ENCODE measurements at regions not wholly inside any gene's neighbourhood (a gene's known extent, or its start where the extent isn't known, plus 50 kb on each side); places are given as distances from the start of the nearest gene placed in this dataset.

DNA sequence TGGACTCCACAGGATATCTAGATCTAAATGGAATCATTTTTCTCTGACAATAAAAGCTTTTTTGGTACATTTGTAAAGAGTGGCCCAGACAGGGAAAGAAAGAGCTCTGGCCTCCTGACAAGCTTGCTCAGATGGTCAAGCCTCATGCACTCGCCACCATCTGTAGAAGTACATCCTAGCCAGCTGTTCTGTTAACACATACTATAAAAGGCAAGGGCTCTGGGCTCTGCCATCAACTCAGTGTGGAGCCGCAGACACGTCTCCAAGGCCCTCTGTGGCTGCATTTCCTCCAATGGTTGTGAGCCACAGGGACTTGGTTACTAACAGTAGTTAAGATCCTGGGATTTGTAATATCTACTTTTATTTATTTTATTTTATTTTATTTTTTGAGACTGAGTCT, 70.8 kb upstream of the KDM7A start:
- intact Hi-C loops (cut with DNase I), result no loop called here
- no peak for DNase-seq (ENCODE audit: extremely low spot score in 2 of 2)
- no peaks in the 10 kb centered on the region for H3K27me3 ChIP-seq
- no peaks in the 10 kb centered on the region for H3K4me1 ChIP-seq
- no peaks in the 10 kb centered on the region for H3K9me3 ChIP-seq
- H3K4me3 ChIP-seq, result no peak overlapping the region
- H3K27ac ChIP-seq, result no peak overlapping the region
- H3K36me3 ChIP-seq, result no peaks in the 10 kb centered on the region
- TF ChIP-seq POLR2AphosphoS5 (IDR thresholded peaks at IDR 0.05; ENCODE audit: insufficient read depth in 1 of 2, low read depth in 1 of 2) (no peak), POLR2A (IDR thresholded peaks at IDR 0.05) (no peak)
- TF ChIP-seq, protein P1, sequence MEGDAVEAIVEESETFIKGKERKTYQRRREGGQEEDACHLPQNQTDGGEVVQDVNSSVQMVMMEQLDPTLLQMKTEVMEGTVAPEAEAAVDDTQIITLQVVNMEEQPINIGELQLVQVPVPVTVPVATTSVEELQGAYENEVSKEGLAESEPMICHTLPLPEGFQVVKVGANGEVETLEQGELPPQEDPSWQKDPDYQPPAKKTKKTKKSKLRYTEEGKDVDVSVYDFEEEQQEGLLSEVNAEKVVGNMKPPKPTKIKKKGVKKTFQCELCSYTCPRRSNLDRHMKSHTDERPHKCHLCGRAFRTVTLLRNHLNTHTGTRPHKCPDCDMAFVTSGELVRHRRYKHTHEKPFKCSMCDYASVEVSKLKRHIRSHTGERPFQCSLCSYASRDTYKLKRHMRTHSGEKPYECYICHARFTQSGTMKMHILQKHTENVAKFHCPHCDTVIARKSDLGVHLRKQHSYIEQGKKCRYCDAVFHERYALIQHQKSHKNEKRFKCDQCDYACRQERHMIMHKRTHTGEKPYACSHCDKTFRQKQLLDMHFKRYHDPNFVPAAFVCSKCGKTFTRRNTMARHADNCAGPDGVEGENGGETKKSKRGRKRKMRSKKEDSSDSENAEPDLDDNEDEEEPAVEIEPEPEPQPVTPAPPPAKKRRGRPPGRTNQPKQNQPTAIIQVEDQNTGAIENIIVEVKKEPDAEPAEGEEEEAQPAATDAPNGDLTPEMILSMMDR (IDR thresholded peaks at IDR 0.05), result no peak

DNA sequence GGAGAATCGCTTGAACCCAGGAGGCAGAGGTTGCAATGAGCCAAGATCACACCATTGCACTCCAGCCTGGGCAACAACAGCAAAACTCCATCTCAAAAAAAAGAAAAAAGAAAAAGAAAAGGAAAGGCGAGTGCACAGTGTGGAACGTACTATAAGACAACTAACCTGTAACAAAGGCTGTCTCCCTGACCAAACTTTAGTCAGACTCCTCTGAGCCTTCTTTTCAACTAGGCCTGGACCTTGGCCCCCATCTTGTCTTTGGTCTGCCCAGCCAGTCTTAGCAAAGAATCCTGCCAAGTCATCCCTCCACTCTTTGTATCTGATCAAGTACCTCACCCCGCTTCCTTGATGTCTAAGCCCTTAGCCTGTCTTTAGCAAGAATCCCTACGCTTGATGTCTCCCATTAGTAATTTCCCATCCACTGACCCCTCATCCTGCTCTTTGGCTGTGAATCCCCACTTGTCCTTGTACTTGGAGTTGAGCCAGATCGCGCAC, 68.9 kb upstream of the KDM7A start:
- no peak overlapping the region for H3K4me3 ChIP-seq
- no peak for DNase-seq (ENCODE audit: extremely low spot score in 2 of 2)
- H3K9me3 ChIP-seq, result no peaks in the 10 kb centered on the region
- H3K4me1 ChIP-seq, result no peaks in the 10 kb centered on the region
- no peak overlapping the region for H3K27ac ChIP-seq
- TF ChIP-seq, protein P1 (IDR thresholded peaks at IDR 0.05), result no peak
- intact Hi-C loops (cut with DNase I), result no loop called here
- H3K36me3 ChIP-seq, result no peaks in the 10 kb centered on the region
- no peaks in the 10 kb centered on the region for H3K27me3 ChIP-seq

DNA sequence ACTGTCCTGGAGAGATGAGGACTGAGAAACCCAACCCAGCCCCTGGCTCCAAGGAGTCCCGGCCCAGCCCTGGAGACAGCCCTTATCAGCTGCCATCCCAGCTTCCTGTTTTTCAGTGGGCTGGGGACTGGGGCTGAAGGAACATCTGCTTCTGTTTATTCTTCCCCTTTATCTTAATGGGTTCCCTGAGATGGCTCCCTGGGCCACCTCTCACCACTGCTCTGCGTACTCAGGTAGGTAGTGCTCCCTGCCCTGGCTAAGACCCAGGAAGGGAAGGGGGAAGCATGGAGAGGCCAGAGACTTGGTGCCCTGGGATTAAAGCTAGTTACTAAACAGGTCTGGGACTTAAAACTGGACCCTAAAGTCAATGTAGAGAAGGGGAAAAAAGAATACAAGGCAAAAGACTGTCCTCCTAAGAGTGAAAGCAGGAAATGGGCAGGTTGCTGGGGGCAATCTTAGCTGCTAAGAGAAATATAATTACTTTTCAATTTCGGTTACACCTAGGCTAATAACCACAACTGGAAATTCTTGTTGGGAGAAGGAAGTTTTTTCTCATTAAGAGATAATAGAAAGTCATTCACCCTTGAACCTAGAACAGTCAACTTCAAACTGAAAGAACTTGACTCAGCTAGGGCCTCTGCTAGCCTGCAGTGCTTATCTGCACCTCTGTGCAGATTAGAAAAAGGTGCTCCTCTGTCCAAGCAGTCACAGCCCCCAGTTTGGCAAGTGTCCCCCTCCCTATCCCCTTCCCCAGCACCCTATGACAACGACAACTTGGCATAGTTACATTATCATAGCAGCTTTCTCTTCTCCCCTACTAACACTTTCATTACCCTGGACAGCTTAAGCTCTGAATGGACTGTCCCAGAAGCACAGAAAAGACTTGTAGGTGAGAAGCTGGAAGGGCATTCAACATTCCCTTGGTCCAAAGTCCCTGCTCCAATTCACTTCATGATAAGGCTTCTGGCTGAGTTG, 65.6 kb upstream of the KDM7A start:
- H3K36me3 ChIP-seq, result no peaks in the 10 kb centered on the region
- no peak overlapping the region for H3K4me3 ChIP-seq
- DNase-seq (ENCODE audit: extremely low spot score in 2 of 2), result no peak
- no peaks in the 10 kb centered on the region for H3K4me1 ChIP-seq
- intact Hi-C loops (cut with DNase I), result no loop called here
- H3K9me3 ChIP-seq, result no peaks in the 10 kb centered on the region
- no peak overlapping the region for H3K27ac ChIP-seq
- H3K27me3 ChIP-seq, result no peaks in the 10 kb centered on the region
- TF ChIP-seq POLR2A (IDR thresholded peaks at IDR 0.05), result no peak
- no peak for TF ChIP-seq POLR2AphosphoS5 (IDR thresholded peaks at IDR 0.05; ENCODE audit: insufficient read depth in 1 of 2, low read depth in 1 of 2)
- TF ChIP-seq, protein P1 (IDR thresholded peaks at IDR 0.05), result no peak

DNA sequence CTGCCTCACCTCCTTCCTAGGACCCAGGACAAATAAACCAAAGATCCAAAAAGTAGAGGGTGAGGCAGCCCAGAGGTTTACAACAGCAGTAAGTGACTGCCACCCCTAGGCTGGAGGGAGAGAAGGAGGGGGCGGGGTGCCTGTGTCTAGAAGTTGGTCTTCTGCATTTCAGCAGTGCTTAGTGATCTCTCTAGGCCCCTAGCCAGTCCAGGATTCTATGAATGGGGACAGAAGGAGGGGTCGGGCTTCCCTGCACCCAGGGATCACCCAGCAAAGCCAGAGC, 62.8 kb upstream of the KDM7A start:
- H3K36me3 ChIP-seq, result no peaks in the 10 kb centered on the region

More for the DNA sequence above, 62.8 kb upstream of the KDM7A start:
- H3K27ac ChIP-seq, result no peak overlapping the region
- no peak for TF ChIP-seq POLR2A (IDR thresholded peaks at IDR 0.05)
- TF ChIP-seq, protein P1 (IDR thresholded peaks at IDR 0.05), result no peak
- no peak for TF ChIP-seq POLR2AphosphoS5 (IDR thresholded peaks at IDR 0.05; ENCODE audit: insufficient read depth in 1 of 2, low read depth in 1 of 2)
- no peaks in the 10 kb centered on the region for H3K9me3 ChIP-seq
- intact Hi-C loops (cut with DNase I), result no loop called here
- H3K27me3 ChIP-seq, result no peaks in the 10 kb centered on the region
- H3K4me3 ChIP-seq, result no peak overlapping the region
- no peaks in the 10 kb centered on the region for H3K4me1 ChIP-seq
- DNase-seq (ENCODE audit: extremely low spot score in 2 of 2), result no peak
